Tibial nerve (tissue), 3 donors: ENCODE measurements at regions not wholly inside any gene's neighbourhood (a gene's known extent, or its start where the extent isn't known, plus 50 kb on each side); places are given as distances from the start of the nearest gene placed in this dataset.

Experiments
- POLR2A ChIP-seq, 2 donors: fragments of 450-650 bp; IDR thresholded peaks; one replicate each; pipeline ENCODE4 v1.6.1; 2017; ENCODE audit warnings: antibody characterized with exemption in 2 of 2, mild to moderate bottlenecking in 2 of 2, moderate library complexity in 2 of 2
- TF ChIP-seq, protein P1 (sequence below), 5 experiments: fragments of 200-600 bp in 3 of 5; fragments of 450-650 bp in 2 of 5; sonication (generic) in 3 of 5; IDR thresholded peaks; one replicate each; pipeline ENCODE4 v1.5.1; 2016 to 2019; ENCODE audit warnings: antibody characterized with exemption in 5 of 5, mild to moderate bottlenecking in 3 of 5, moderate library complexity in 2 of 5

DNA sequence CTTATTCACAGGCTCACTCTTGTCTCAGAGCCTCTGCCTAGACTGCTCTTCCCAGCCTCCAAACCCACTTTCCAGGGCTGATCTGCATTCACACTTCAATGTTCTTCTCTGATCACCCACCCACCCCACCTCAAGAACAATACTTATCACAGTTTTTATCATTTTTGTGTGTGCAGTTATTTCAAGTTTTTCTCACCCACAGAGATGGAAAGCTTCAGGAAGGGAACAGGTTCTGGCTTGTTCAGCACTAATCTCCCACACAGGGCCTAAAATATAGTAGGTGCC, 160.9 kb downstream of the MRPL14 start:
- TF ChIP-seq, protein P1, sequence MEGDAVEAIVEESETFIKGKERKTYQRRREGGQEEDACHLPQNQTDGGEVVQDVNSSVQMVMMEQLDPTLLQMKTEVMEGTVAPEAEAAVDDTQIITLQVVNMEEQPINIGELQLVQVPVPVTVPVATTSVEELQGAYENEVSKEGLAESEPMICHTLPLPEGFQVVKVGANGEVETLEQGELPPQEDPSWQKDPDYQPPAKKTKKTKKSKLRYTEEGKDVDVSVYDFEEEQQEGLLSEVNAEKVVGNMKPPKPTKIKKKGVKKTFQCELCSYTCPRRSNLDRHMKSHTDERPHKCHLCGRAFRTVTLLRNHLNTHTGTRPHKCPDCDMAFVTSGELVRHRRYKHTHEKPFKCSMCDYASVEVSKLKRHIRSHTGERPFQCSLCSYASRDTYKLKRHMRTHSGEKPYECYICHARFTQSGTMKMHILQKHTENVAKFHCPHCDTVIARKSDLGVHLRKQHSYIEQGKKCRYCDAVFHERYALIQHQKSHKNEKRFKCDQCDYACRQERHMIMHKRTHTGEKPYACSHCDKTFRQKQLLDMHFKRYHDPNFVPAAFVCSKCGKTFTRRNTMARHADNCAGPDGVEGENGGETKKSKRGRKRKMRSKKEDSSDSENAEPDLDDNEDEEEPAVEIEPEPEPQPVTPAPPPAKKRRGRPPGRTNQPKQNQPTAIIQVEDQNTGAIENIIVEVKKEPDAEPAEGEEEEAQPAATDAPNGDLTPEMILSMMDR (IDR thresholded peaks at IDR 0.05) = no peak
- TF ChIP-seq POLR2A (IDR thresholded peaks at IDR 0.05) = no peak
